Loucy (cell line): ENCODE measurements at regions not wholly inside any gene's neighbourhood (a gene's known extent, or its start where the extent isn't known, plus 50 kb on each side); places are given as distances from the start of the nearest gene placed in this dataset.
A peak's percentile ranks its signal among the peaks of the same experiment; 100 is the strongest.

Experiments used
- H2AFZ ChIP-seq: fragments of 200-600 bp; sonication (generic); 2 replicates; pipeline ENCODE4 v1.6.0; 2016; ENCODE audit warnings: antibody characterized with exemption, mild to moderate bottlenecking, low read length, moderate library complexity
- H3F3A ChIP-seq: fragments of 200-600 bp; 2 replicates; pipeline ENCODE4 v1.6.0; 2016; ENCODE audit warnings: antibody characterized with exemption, low read depth, mild to moderate bottlenecking
- H3K27me3 ChIP-seq: fragments of 200-600 bp; sonication (generic); 2 replicates; pipeline ENCODE4 v1.6.1; 2014; ENCODE audit warnings: low read length, mild to moderate bottlenecking; ENCODE audit not compliant: insufficient read depth, poor library complexity, severe bottlenecking
- H3K36me3 ChIP-seq: fragments of 200-600 bp; sonication (generic); 2 replicates; pipeline ENCODE4 v1.6.1; 2016; ENCODE audit warnings: low read length; ENCODE audit not compliant: insufficient read depth
- H3K4me1 ChIP-seq: fragments of 200-600 bp; sonication (generic); 2 replicates; pipeline ENCODE4 v1.5.1; 2014; ENCODE audit warnings: low read length, mild to moderate bottlenecking; ENCODE audit not compliant: insufficient read depth, poor library complexity, severe bottlenecking
- H3K4me2 ChIP-seq: fragments of 200-600 bp; sonication (generic); 2 replicates; pipeline ENCODE4 v1.6.0; 2014; ENCODE audit warnings: antibody characterized with exemption, low read length, low read depth, mild to moderate bottlenecking; ENCODE audit not compliant: poor library complexity, severe bottlenecking
- H3K4me3 ChIP-seq: fragments of 200-600 bp; sonication (generic); 2 replicates; pipeline ENCODE4 v1.5.1; 2014; ENCODE audit warnings: low read length, mild to moderate bottlenecking, mixed read lengths; ENCODE audit not compliant: poor library complexity, severe bottlenecking
- H3K79me2 ChIP-seq: fragments of 200-600 bp; sonication (generic); 2 replicates; pipeline ENCODE4 v1.6.1; 2014; ENCODE audit warnings: low read length; ENCODE audit not compliant: insufficient read depth
- H3K9ac ChIP-seq: fragments of 200-600 bp; sonication (generic); 2 replicates; pipeline ENCODE4 v1.6.0; 2014; ENCODE audit warnings: mild to moderate bottlenecking, low read depth, low read length, moderate library complexity; ENCODE audit not compliant: poor library complexity, severe bottlenecking
- H3K9me2 ChIP-seq: fragments of 200-600 bp; sonication (generic); replicated peaks from 2 replicates; pipeline ENCODE4 v1.6.1; 2016; ENCODE audit warnings: low read depth, low read length, mixed read lengths
- H3K9me3 ChIP-seq: fragments of 200-600 bp; sonication (generic); 2 replicates; pipeline ENCODE4 v1.6.1; 2014; ENCODE audit warnings: mild to moderate bottlenecking, antibody characterized with exemption, low read length, low read depth; ENCODE audit not compliant: insufficient read depth
- H4K20me1 ChIP-seq: fragments of 200-600 bp; sonication (generic); 2 replicates; pipeline ENCODE4 v1.6.0; 2014; ENCODE audit warnings: antibody characterized with exemption, low read length, mild to moderate bottlenecking; ENCODE audit not compliant: insufficient read depth, poor library complexity, severe bottlenecking
- CTCF ChIP-seq: fragments of 200-600 bp; sonication (generic); conservative IDR thresholded peaks from 2 replicates; pipeline ENCODE4 v1.5.1; 2014; ENCODE audit warnings: mild to moderate bottlenecking, antibody characterized with exemption, low read length
- EZH2phosphoT487 ChIP-seq: fragments of 200-600 bp; IDR thresholded peaks from 2 replicates; pipeline ENCODE4 v1.6.1; 2018; ENCODE audit warnings: antibody characterized with exemption, mild to moderate bottlenecking, moderate library complexity, borderline replicate concordance

GRCh38 chr7:17040716-17041115 lies 158.9 kb upstream of the AGR3 start:
- Histone ChIP-seq H2AFZ (peak overlapping the region; percentile 68; the same call in 1 of the 2 replicates), H4K20me1 (no peaks in the 10 kb centered on the region), H3K4me1 (peaks cover 44% of the 10 kb centered on the region), H3K4me3 (no peak overlapping the region), H3F3A (no peaks in the 10 kb centered on the region), H3K9me3 (no peaks in the 10 kb centered on the region), H3K79me2 (no peaks in the 10 kb centered on the region), H3K9ac (no peak overlapping the region), H3K36me3 (no peaks in the 10 kb centered on the region), H3K9me2 (no peaks in the 10 kb centered on the region), H3K27me3 (no peaks in the 10 kb centered on the region), H3K4me2 (no peak overlapping the region)
- TF ChIP-seq EZH2phosphoT487, result no peak
- TF ChIP-seq CTCF, result no peak

- H3K27me3 ChIP-seq, result no peaks in the 10 kb centered on the region
- no peaks in the 10 kb centered on the region for H3F3A ChIP-seq
- H3K4me2 ChIP-seq, result peak overlapping the region; percentile 14
- TF ChIP-seq EZH2phosphoT487, result no peak
- TF ChIP-seq CTCF, result no peak
- no peaks in the 10 kb centered on the region for H3K36me3 ChIP-seq
- H3K9ac ChIP-seq, result no peak overlapping the region
- peaks cover 44% of the 10 kb centered on the region for H3K4me1 ChIP-seq
- no peak overlapping the region for H3K4me3 ChIP-seq
- no peaks in the 10 kb centered on the region for H4K20me1 ChIP-seq
- peak overlapping the region; percentile 68 for H2AFZ ChIP-seq
- no peaks in the 10 kb centered on the region for H3K79me2 ChIP-seq
- H3K9me2 ChIP-seq, result no peaks in the 10 kb centered on the region
- H3K9me3 ChIP-seq, result no peaks in the 10 kb centered on the region
Measured at GRCh38 chr7:17041324-17041723, 159.5 kb upstream of the AGR3 start.

- Histone ChIP-seq H3K79me2 (no peaks in the 10 kb centered on the region), H3K4me3 (no peak overlapping the region), H3F3A (no peaks in the 10 kb centered on the region), H3K4me1 (peaks cover 44% of the 10 kb centered on the region), H3K9ac (no peak overlapping the region), H3K9me3 (no peaks in the 10 kb centered on the region), H4K20me1 (no peaks in the 10 kb centered on the region), H3K4me2 (no peak overlapping the region), H3K27me3 (no peaks in the 10 kb centered on the region), H3K9me2 (no peaks in the 10 kb centered on the region), H2AFZ (no peak overlapping the region), H3K36me3 (no peaks in the 10 kb centered on the region)
- no peak for TF ChIP-seq EZH2phosphoT487
- no peak for TF ChIP-seq CTCF
Measured at GRCh38 chr7:17042211-17042610, 160.4 kb upstream of the AGR3 start.
